GM12873 (cell line): ENCODE measurements at regions not wholly inside any gene's neighbourhood (a gene's known extent, or its start where the extent isn't known, plus 50 kb on each side); places are given as distances from the start of the nearest gene placed in this dataset.

ENCODE experiments used
- TF ChIP-seq, protein P1 (sequence below): IDR thresholded peaks from 2 replicates; pipeline ENCODE4 v1.5.1; 2012; ENCODE audit warnings: low read depth, mild to moderate bottlenecking, moderate library complexity, low read length, control low read depth; ENCODE audit not compliant: insufficient read depth; ENCODE audit errors: missing control alignments

DNA sequence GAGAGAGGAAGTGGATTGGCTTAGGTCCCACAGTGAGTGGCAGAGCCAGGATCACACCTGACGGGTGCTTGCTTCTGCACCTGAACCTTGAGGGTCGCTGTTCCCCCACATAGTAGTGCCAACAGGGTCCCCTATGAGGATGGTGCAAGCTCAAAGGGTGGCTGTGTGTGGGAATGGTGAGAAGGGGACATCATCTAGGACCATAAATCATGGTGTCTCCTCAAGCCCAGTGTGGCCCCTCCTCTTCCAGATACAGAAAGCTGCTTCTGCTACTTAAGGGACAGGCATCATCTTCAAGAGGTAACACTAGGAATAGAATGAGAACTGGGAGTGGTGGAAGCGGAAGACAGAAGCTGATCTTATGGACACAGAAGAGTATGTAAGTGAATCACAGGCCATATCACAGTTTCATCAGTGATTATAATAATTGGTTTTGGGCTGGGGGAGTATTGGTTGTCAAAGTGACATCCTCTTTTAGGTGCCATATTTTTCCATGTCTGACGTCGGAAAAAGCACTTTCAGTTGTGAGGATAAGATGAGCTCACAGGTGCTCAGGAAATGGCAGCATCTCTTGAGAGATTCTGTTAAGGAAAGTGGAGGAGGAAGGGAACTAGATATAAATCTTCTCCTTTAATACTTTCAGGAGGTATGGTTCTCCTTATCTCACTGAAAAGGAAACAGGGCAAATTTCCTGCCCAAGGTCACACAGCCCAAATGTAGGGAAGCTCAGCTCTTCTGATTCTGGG is 83.2 kb upstream of the HNF1B start:
- TF ChIP-seq, protein P1, sequence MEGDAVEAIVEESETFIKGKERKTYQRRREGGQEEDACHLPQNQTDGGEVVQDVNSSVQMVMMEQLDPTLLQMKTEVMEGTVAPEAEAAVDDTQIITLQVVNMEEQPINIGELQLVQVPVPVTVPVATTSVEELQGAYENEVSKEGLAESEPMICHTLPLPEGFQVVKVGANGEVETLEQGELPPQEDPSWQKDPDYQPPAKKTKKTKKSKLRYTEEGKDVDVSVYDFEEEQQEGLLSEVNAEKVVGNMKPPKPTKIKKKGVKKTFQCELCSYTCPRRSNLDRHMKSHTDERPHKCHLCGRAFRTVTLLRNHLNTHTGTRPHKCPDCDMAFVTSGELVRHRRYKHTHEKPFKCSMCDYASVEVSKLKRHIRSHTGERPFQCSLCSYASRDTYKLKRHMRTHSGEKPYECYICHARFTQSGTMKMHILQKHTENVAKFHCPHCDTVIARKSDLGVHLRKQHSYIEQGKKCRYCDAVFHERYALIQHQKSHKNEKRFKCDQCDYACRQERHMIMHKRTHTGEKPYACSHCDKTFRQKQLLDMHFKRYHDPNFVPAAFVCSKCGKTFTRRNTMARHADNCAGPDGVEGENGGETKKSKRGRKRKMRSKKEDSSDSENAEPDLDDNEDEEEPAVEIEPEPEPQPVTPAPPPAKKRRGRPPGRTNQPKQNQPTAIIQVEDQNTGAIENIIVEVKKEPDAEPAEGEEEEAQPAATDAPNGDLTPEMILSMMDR = no peak

DNA sequence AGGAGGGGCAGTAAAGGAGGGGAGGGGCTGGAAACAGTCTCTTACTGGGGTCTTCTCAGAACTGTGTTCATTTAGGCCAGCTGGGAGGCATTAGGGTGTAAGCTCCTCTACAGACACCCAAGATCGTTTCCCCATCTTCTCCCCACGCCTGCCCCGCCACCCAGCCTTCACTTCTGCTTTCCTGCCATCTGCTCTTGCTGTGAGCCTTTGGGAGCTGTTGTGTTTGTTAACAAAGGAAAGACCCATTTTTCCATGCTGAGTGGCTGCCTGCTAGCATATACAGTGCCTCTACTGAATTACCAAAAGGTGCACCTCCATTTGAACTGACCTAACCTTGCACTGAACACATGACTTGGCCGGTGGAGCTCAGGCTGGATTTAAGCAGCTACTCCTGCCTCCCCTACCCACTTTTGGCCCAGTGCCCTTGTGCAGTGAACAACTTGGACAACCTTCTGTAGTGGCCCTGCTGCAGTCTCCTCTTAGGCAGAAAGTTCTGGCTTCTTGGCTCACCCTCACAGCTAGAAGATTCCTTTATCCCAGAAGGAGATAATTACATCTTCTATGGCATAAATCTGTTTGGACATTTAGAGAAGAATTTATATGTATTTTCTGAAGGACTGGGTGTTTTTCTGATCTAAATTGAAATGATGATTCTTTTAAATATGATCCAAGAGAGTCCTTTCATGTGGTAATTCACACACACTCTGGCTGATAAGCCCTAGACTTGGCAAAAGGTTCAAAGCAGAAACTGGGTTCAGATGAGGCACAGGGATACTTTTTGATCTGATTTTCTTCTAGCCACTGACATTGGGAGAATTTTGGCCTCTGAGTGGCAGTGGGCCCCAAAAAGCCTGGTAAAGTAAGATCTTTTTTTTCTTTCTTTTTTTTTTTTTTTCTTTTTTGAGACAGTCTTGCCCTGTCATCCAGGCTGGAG is 81.9 kb upstream of the HNF1B start:
- TF ChIP-seq, protein P1 = no peak

DNA sequence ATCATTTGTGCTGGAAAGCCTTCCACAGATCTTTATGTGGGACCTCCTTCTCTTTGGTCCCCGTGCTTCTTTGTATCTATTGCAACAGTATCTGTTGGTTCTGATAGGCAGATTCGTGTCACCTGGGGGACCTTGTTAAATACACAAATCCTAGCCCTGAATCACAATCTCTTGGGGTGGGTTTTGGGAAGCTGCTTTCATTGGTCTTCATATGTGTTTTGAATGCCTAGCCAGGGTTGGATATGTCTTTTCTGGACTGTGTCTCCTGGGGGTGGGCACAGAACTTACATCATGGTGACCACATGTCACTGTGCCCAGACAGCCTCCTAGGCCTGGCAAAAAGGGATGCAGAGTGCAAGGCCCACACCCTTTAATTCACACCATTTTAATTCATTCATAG is 81.0 kb upstream of the HNF1B start:
- TF ChIP-seq, protein P1 = no peak

DNA sequence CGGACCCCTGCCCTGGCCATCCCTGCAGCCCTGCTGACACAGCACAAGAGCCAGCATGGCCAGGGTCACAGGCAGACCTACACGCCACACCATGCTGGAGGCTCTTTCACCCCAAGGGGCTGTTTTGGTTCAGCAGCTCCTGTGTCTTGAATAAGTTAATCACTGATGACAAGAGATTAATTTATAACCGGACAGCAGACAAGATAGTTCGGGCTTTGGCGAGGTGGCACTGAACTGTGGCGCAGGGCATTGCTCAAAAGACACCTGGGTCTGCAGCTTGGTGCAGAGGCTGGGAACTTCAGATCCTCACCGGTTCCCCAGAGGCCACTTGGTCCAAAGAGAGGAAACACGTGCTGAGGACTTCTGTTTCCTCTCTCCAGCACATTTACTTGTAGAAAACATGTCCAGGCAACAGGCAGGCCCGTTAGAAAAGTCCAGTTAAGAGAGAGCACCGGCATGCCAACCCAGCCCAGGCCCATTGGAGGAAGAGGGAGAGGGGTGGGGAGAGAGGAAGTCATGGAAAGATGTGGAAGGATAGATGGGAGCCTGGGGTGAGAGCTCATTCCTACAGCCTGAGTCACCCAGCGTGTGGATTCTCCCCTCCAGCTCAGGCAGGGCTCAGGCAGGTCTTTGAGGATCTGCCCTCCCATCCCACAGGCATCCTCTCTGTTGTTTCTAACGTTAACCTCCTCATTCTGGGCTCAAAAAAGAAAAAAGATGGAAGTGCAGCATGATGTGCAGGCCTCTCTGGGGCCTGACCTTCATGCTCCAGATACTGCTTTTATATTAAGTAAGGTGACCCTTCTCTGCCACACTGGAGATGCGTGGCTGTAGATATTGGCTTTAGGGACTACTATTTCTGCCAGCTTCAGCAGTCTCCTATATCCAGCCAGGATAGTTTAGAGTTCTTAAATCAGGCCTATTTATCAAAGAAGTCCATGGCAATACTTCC is 80.0 kb upstream of the HNF1B start:
- TF ChIP-seq, protein P1 = no peak

DNA sequence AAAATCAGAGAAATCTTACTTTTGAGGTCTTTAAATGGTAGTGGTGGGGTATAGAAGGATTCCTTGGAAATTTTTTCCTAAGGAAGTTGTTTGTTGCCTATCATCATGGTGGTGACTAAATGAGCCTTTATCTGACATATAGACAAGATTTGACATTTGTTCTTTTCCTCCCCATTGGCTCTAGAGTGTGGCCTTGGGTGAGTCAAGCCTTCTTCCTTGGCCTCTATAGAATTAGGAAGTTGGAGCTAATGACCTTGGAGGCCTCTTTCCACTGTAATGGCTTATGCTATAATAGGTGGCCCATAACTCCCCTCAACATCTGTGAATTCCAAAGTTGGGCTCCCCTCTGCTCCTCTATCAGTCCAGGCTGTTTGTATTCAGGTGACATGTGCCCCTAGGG is 79.1 kb upstream of the HNF1B start:
- TF ChIP-seq, protein P1 = no peak

DNA sequence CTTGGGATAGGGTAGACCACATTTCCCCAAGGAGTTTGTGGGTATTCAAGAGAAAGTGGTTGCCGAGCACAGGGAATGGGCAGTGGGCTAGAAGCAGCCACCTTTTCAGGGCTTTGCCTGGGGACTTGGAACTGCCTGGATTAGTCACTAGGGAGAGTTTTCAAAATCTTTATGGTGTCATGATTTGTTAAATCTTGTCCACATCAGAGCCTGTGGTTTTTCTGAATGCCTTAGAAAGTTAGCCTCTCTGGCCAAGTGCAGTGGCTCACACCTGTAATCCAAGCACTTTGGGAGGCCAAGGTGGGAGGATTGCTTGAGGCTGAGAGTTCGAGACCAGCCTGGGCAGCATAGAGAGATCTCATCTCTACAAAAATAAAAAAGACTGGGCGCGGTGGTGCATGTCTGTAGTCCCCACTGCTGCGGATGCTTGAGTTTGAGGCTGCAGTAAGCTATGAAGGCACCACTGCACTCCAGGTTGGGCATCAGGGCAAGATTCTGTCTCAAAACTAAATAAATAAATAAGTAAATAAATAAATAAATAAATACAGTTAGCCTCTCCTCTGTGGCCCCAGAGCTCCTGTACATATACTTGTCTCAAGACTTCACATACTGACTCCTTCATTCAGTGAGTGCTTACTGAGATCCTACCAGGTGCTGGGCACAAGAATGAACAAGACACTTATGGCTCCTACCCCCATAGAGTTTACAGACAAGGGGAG is 76.3 kb upstream of the HNF1B start:
- TF ChIP-seq, protein P1 = no peak
